ENCODE measurements at regions not wholly inside any gene's neighbourhood (a gene's known extent, or its start where the extent isn't known, plus 50 kb on each side); places are given as distances from the start of the nearest gene placed in this dataset.

GRCh38 chr6:93751969-93752368 lies 332.6 kb upstream of the EPHA7 start:
- H3K27me3 ChIP-seq, result no peaks in the 10 kb centered on the region
- no peak overlapping the region for H3K27ac ChIP-seq
- no peaks in the 10 kb centered on the region for H3K9me3 ChIP-seq (ENCODE audit: low read depth)
- H3K79me2 ChIP-seq, result no peaks in the 10 kb centered on the region
- WGBS (ENCODE audit: low lambda C conversion rate, missing lambda C conversion rate), result 51% methylated on average over 2 of the region's 2 CpGs
- no peaks in the 10 kb centered on the region for H3K36me3 ChIP-seq (replicated peaks; ENCODE audit: insufficient read depth, low read depth)
- H3K4me2 ChIP-seq, result no peak overlapping the region
- no peak for DNase-seq (ENCODE audit: low spot score)
- H3K9me2 ChIP-seq (replicated peaks; ENCODE audit: insufficient read depth), result no peaks in the 10 kb centered on the region
- H4K20me1 ChIP-seq (ENCODE audit: insufficient read depth, poor library complexity, severe bottlenecking), result no peaks in the 10 kb centered on the region
- TF ChIP-seq EZH2phosphoT487 (IDR thresholded peaks at IDR 0.05; ENCODE audit: low read depth, severe bottlenecking, unreplicated experiment) (no peak), EZH2 (IDR thresholded peaks at IDR 0.05; ENCODE audit: borderline replicate concordance) (no peak)
- TF ChIP-seq, protein P1, sequence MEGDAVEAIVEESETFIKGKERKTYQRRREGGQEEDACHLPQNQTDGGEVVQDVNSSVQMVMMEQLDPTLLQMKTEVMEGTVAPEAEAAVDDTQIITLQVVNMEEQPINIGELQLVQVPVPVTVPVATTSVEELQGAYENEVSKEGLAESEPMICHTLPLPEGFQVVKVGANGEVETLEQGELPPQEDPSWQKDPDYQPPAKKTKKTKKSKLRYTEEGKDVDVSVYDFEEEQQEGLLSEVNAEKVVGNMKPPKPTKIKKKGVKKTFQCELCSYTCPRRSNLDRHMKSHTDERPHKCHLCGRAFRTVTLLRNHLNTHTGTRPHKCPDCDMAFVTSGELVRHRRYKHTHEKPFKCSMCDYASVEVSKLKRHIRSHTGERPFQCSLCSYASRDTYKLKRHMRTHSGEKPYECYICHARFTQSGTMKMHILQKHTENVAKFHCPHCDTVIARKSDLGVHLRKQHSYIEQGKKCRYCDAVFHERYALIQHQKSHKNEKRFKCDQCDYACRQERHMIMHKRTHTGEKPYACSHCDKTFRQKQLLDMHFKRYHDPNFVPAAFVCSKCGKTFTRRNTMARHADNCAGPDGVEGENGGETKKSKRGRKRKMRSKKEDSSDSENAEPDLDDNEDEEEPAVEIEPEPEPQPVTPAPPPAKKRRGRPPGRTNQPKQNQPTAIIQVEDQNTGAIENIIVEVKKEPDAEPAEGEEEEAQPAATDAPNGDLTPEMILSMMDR (IDR thresholded peaks at IDR 0.05; ENCODE audit: poor library complexity), result no peak
- H2AFZ ChIP-seq, result no peak overlapping the region
- H3K4me1 ChIP-seq (ENCODE audit: insufficient read depth), result no peaks in the 10 kb centered on the region
- H3K4me3 ChIP-seq, result no peak overlapping the region

DNA sequence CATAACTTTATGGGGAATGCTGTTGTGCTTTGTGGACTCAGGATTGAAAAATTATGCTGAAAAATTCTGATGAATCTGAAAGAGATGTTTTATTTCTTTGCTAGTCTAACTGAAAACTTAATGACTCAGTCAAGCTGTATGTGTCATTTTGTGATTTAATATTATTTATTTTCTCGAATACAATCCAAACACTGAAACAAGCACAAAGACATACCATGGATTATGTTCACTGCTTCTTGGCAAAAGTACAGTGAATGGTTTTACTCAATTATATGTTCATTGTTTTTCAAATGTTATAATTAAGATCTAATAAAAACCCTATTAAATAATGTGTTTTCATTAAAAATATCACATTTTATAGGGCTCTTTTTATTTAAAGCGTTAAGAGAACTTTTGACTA lies 330.6 kb upstream of the EPHA7 start:
- Histone ChIP-seq H3K36me3 (replicated peaks; ENCODE audit: insufficient read depth, low read depth) (no peaks in the 10 kb centered on the region), H4K20me1 (ENCODE audit: insufficient read depth, poor library complexity, severe bottlenecking) (no peaks in the 10 kb centered on the region), H3K9me3 (ENCODE audit: low read depth) (no peaks in the 10 kb centered on the region), H3K9me2 (replicated peaks; ENCODE audit: insufficient read depth) (no peaks in the 10 kb centered on the region), H3K4me3 (no peak overlapping the region), H3K79me2 (no peaks in the 10 kb centered on the region), H3K4me1 (ENCODE audit: insufficient read depth) (no peaks in the 10 kb centered on the region), H3K4me2 (no peak overlapping the region), H3K27me3 (no peaks in the 10 kb centered on the region), H3K27ac (no peak overlapping the region), H2AFZ (no peak overlapping the region)
- no peak for DNase-seq (ENCODE audit: low spot score)
- TF ChIP-seq EZH2phosphoT487 (IDR thresholded peaks at IDR 0.05; ENCODE audit: low read depth, severe bottlenecking, unreplicated experiment), result no peak
- TF ChIP-seq EZH2 (IDR thresholded peaks at IDR 0.05; ENCODE audit: borderline replicate concordance), result no peak
- TF ChIP-seq, protein P1 (IDR thresholded peaks at IDR 0.05; ENCODE audit: poor library complexity), result no peak
- 71% methylated on average over 2 of the region's 2 CpGs for WGBS (ENCODE audit: low lambda C conversion rate, missing lambda C conversion rate)

- Histone ChIP-seq H3K9me3 (ENCODE audit: low read depth) (no peaks in the 10 kb centered on the region), H3K9me2 (replicated peaks; ENCODE audit: insufficient read depth) (no peaks in the 10 kb centered on the region), H3K27me3 (no peaks in the 10 kb centered on the region), H3K27ac (no peak overlapping the region), H3K79me2 (no peaks in the 10 kb centered on the region), H3K4me3 (no peak overlapping the region), H3K4me1 (ENCODE audit: insufficient read depth) (no peaks in the 10 kb centered on the region), H3K4me2 (no peak overlapping the region), H4K20me1 (ENCODE audit: insufficient read depth, poor library complexity, severe bottlenecking) (no peaks in the 10 kb centered on the region), H3K36me3 (replicated peaks; ENCODE audit: insufficient read depth, low read depth) (no peaks in the 10 kb centered on the region), H2AFZ (no peak overlapping the region)
- TF ChIP-seq, protein P1 (IDR thresholded peaks at IDR 0.05; ENCODE audit: poor library complexity), result no peak
- no peak for TF ChIP-seq EZH2phosphoT487 (IDR thresholded peaks at IDR 0.05; ENCODE audit: low read depth, severe bottlenecking, unreplicated experiment)
- no peak for TF ChIP-seq EZH2 (IDR thresholded peaks at IDR 0.05; ENCODE audit: borderline replicate concordance)
- no peak for DNase-seq (ENCODE audit: low spot score)
Observed at GRCh38 chr6:93749191-93749590, 329.8 kb upstream of the EPHA7 start.

DNA sequence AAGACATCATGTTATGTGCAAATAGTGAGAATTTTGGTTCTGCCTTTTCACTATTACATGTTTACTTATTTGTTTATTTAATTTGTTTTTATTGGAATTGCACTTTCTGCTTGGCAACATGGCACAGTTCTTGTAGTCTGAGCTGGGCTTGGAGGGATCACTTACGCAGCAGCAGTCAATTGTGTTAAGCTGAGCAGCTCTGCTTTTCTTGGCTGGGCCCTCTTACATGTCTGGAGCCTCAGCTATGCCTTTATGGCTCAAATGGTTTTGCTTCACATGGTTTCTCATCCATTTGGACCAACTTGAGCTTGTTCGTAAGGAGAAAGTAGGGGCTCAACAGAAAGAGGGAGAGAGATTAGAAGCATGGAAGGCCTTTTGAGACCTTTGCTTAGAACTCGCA lies 327.5 kb upstream of the EPHA7 start:
- Histone ChIP-seq H3K9me3 (ENCODE audit: low read depth) (no peaks in the 10 kb centered on the region), H3K79me2 (no peaks in the 10 kb centered on the region), H2AFZ (no peak overlapping the region), H4K20me1 (ENCODE audit: insufficient read depth, poor library complexity, severe bottlenecking) (no peaks in the 10 kb centered on the region), H3K4me1 (ENCODE audit: insufficient read depth) (no peaks in the 10 kb centered on the region), H3K27me3 (no peaks in the 10 kb centered on the region), H3K4me2 (no peak overlapping the region), H3K9me2 (replicated peaks; ENCODE audit: insufficient read depth) (no peaks in the 10 kb centered on the region), H3K27ac (no peak overlapping the region), H3K4me3 (no peak overlapping the region), H3K36me3 (replicated peaks; ENCODE audit: insufficient read depth, low read depth) (no peaks in the 10 kb centered on the region)
- DNase-seq (ENCODE audit: low spot score), result no peak
- whole genome bisulfite sequencing (ENCODE audit: low lambda C conversion rate, missing lambda C conversion rate), result 97% methylated on average over 3 of the region's 3 CpGs
- TF ChIP-seq EZH2phosphoT487 (IDR thresholded peaks at IDR 0.05; ENCODE audit: low read depth, severe bottlenecking, unreplicated experiment) (no peak), EZH2 (IDR thresholded peaks at IDR 0.05; ENCODE audit: borderline replicate concordance) (no peak)
- TF ChIP-seq, protein P1 (IDR thresholded peaks at IDR 0.05; ENCODE audit: poor library complexity), result no peak
